ENCODE measurements at regions not wholly inside any gene's neighbourhood (a gene's known extent, or its start where the extent isn't known, plus 50 kb on each side); places are given as distances from the start of the nearest gene placed in this dataset.

DNA sequence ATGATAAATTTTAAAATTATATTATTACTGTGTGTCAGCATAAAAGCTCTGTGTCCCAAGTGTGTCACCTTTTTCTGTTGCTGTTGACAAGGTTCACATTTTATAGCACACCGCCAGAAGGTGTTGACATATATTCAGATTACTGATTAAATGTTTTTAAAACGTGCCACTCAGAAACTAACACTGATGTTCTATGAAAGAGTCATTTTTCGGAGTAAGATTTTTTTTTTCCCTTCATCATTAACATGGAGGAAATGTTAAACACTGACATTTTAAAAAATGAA is 197.5 kb downstream of the TM9SF2 start:
- no peak overlapping the region for H3K4me3 Mint-ChIP-seq
- DNase-seq (ENCODE audit: low spot score) (no peak), ATAC-seq (no peak)
- H3K4me1 Mint-ChIP-seq, result peaks cover 58% of the 10 kb centered on the region
- no peak for TF ChIP-seq ATF3 (CRISPR knock-in tag; conservative IDR thresholded peaks at IDR 0.05)
- no peak for TF ChIP-seq NFYB (CRISPR knock-in tag; conservative IDR thresholded peaks at IDR 0.05; ENCODE audit: low read depth)
- TF ChIP-seq FOXP1 (CRISPR knock-in tag; IDR thresholded peaks at IDR 0.05; ENCODE audit: borderline replicate concordance), result no peak
- TF ChIP-seq ZNF281 (CRISPR knock-in tag; IDR thresholded peaks at IDR 0.05), result no peak
- no peak for TF ChIP-seq CTCF (IDR thresholded peaks at IDR 0.05)
- TF ChIP-seq ZNF121 (CRISPR knock-in tag; IDR thresholded peaks at IDR 0.05), result no peak
- no peak for TF ChIP-seq ZBTB21 (CRISPR knock-in tag; IDR thresholded peaks at IDR 0.05; ENCODE audit: borderline replicate concordance)
- no peak for TF ChIP-seq MAX (CRISPR knock-in tag; IDR thresholded peaks at IDR 0.05)
- no peak for TF ChIP-seq ZNF425 (CRISPR knock-in tag; conservative IDR thresholded peaks at IDR 0.05)
- no peak for TF ChIP-seq PRRX2 (CRISPR knock-in tag; IDR thresholded peaks at IDR 0.05)
- TF ChIP-seq NFATC4 (CRISPR knock-in tag; IDR thresholded peaks at IDR 0.05), result no peak
- TF ChIP-seq NR2C2 (CRISPR knock-in tag; IDR thresholded peaks at IDR 0.05), result no peak
- TF ChIP-seq IRF1 (CRISPR knock-in tag; IDR thresholded peaks at IDR 0.05), result no peak
- no peak for TF ChIP-seq EMX1 (CRISPR knock-in tag; IDR thresholded peaks at IDR 0.05)
- no peak for TF ChIP-seq ZNF219 (CRISPR knock-in tag; IDR thresholded peaks at IDR 0.05; ENCODE audit: borderline replicate concordance)
- no peak for TF ChIP-seq ESRRA (CRISPR knock-in tag; IDR thresholded peaks at IDR 0.05; ENCODE audit: borderline replicate concordance)
- TF ChIP-seq, protein P1, sequence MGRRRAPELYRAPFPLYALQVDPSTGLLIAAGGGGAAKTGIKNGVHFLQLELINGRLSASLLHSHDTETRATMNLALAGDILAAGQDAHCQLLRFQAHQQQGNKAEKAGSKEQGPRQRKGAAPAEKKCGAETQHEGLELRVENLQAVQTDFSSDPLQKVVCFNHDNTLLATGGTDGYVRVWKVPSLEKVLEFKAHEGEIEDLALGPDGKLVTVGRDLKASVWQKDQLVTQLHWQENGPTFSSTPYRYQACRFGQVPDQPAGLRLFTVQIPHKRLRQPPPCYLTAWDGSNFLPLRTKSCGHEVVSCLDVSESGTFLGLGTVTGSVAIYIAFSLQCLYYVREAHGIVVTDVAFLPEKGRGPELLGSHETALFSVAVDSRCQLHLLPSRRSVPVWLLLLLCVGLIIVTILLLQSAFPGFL (CRISPR knock-in tag; IDR thresholded peaks at IDR 0.05; ENCODE audit: borderline replicate concordance), result no peak
- TF ChIP-seq, protein P2, sequence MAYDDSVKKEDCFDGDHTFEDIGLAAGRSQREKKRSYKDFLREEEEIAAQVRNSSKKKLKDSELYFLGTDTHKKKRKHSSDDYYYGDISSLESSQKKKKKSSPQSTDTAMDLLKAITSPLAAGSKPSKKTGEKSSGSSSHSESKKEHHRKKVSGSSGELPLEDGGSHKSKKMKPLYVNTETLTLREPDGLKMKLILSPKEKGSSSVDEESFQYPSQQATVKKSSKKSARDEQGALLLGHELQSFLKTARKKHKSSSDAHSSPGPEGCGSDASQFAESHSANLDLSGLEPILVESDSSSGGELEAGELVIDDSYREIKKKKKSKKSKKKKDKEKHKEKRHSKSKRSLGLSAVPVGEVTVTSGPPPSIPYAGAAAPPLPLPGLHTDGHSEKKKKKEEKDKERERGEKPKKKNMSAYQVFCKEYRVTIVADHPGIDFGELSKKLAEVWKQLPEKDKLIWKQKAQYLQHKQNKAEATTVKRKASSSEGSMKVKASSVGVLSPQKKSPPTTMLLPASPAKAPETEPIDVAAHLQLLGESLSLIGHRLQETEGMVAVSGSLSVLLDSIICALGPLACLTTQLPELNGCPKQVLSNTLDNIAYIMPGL (CRISPR knock-in tag; IDR thresholded peaks at IDR 0.05), result no peak
- TF ChIP-seq MXD4 (CRISPR knock-in tag; IDR thresholded peaks at IDR 0.05; ENCODE audit: borderline replicate concordance), result no peak
- no peak for TF ChIP-seq TEAD1 (CRISPR knock-in tag; IDR thresholded peaks at IDR 0.05)
- H3K9me3 Mint-ChIP-seq, result no peaks in the 10 kb centered on the region
- CTCF ChIA-PET, result no interaction called here
- no peak overlapping the region for H3K27ac Mint-ChIP-seq
- H3K27me3 Mint-ChIP-seq (ENCODE audit: low read depth), result peaks cover 6% of the 10 kb centered on the region
- POLR2A ChIA-PET, result no interaction called here
- 0 out of 2 replicates have a peak, but pooled peaks cover 3% of the 10 kb centered on the region for H3K36me3 Mint-ChIP-seq
